Uterus (tissue), 2 donors: ENCODE measurements at regions not wholly inside any gene's neighbourhood (a gene's known extent, or its start where the extent isn't known, plus 50 kb on each side); places are given as distances from the start of the nearest gene placed in this dataset.

Source experiments
- CTCF ChIP-seq, 4 experiments: fragments of 200-600 bp in 2 of 4; fragments of 450-650 bp in 2 of 4; sonication (generic) in 2 of 4; IDR thresholded peaks; one replicate each; pipeline ENCODE4 v1.5.1; 2016 to 2019; ENCODE audit warnings: antibody characterized with exemption in 4 of 4, mild to moderate bottlenecking in 2 of 4, moderate library complexity in 1 of 4
- POLR2A ChIP-seq, 2 donors: fragments of 450-650 bp; IDR thresholded peaks; one replicate each; pipeline ENCODE4 v1.6.1; 2016; ENCODE audit warnings: antibody characterized with exemption in 2 of 2, mild to moderate bottlenecking in 1 of 2, moderate library complexity in 1 of 2

GRCh38 chr5:62043289-62044280 lies 262.4 kb upstream of the KIF2A start:
- TF ChIP-seq CTCF (IDR thresholded peaks at IDR 0.05) (no peak), POLR2A (IDR thresholded peaks at IDR 0.05) (no peak)
